ENCODE measurements at regions not wholly inside any gene's neighbourhood (a gene's known extent, or its start where the extent isn't known, plus 50 kb on each side); places are given as distances from the start of the nearest gene placed in this dataset.

- Mint-ChIP-seq H3K4me1 (ENCODE audit: low read depth) (no peaks in the 10 kb centered on the region), H3K9me3 (no peaks in the 10 kb centered on the region), H3K27me3 (peaks cover 11% of the 10 kb centered on the region), H3K27ac (no peak overlapping the region), H3K4me3 (no peak overlapping the region), H3K36me3 (ENCODE audit: low read depth) (no peaks in the 10 kb centered on the region)
- ATAC-seq (ENCODE audit: poor library complexity) (no peak), DNase-seq (no peak)
- Histone ChIP-seq H3K9me3 (ENCODE audit: control insufficient read depth in 1 of 2, insufficient read depth in 1 of 2, low read length in 2 of 2) (peaks cover 0 to 3% of the 10 kb centered on the region in 2 experiments), H3K36me3 (ENCODE audit: insufficient read depth, low read length) (no peaks in the 10 kb centered on the region), H3K27me3 (ENCODE audit: control insufficient read depth in 1 of 2, insufficient read depth in 2 of 2, low read length in 2 of 2) (no peaks in the 10 kb centered on the region), H3K4me3 (ENCODE audit: low read length) (no peak overlapping the region), H3K27ac (ENCODE audit: low read depth in 1 of 2, low read length in 2 of 2) (no peak overlapping the region), H3K4me1 (ENCODE audit: insufficient read depth, low read length) (no peaks in the 10 kb centered on the region)
- CTCF ChIA-PET, result no interaction called here
- TF ChIP-seq, protein P1, sequence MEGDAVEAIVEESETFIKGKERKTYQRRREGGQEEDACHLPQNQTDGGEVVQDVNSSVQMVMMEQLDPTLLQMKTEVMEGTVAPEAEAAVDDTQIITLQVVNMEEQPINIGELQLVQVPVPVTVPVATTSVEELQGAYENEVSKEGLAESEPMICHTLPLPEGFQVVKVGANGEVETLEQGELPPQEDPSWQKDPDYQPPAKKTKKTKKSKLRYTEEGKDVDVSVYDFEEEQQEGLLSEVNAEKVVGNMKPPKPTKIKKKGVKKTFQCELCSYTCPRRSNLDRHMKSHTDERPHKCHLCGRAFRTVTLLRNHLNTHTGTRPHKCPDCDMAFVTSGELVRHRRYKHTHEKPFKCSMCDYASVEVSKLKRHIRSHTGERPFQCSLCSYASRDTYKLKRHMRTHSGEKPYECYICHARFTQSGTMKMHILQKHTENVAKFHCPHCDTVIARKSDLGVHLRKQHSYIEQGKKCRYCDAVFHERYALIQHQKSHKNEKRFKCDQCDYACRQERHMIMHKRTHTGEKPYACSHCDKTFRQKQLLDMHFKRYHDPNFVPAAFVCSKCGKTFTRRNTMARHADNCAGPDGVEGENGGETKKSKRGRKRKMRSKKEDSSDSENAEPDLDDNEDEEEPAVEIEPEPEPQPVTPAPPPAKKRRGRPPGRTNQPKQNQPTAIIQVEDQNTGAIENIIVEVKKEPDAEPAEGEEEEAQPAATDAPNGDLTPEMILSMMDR (IDR thresholded peaks at IDR 0.05), result no peak
- POLR2A ChIA-PET, result no interaction called here
- intact Hi-C loops (cut with DNase I, micrococcal nuclease), result no loop called here
Observed at GRCh38 chr5:98638701-98639100, 134.8 kb upstream of the RGMB start.

DNA sequence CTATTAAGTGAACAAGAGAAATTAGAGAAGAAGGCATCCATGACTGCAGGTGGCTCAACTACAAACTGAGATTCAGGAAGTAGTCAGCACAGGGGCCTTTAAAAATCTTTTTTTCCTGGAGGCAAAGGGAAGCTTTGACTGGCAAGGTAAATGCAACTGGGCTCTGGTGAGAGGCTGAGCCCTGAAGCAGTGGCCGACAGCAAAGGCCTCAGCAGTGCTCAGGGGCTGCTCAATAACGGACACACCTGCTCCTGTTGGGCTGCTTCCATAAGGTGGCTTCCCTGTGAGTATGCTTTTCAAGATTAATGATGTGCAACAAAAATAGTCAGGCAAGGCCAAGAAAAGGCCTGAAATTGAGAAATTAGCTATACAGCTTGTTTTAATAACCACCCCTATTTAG is 134.2 kb upstream of the RGMB start:
- intact Hi-C loops (cut with DNase I, micrococcal nuclease), result no loop called here
- TF ChIP-seq, protein P1 (IDR thresholded peaks at IDR 0.05), result no peak

DNA sequence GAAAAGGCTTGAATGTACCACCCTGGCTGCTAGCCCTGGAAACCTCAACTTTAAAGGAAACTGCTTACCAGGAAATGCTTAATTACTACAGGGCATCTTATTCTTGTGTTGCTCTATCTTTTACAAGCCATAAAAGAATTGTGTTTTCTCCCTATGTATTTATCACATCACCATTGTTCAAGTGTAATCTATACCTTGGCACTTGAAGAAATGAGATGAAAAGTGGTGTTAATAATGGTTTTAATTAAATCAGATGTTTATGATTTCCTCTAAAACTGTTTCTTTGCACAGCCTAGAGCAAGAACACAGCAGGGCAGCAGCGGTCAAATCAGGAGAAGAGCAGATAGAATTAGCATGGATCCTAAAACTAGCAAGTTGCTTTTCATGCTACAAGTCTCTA is 131.8 kb upstream of the RGMB start:
- TF ChIP-seq, protein P1 (IDR thresholded peaks at IDR 0.05), result no peak
- Histone ChIP-seq H3K4me3 (ENCODE audit: low read length) (no peak overlapping the region), H3K9me3 (ENCODE audit: control insufficient read depth in 1 of 2, insufficient read depth in 1 of 2, low read length in 2 of 2) (peaks cover 0 to 3% of the 10 kb centered on the region in 2 experiments), H3K27ac (ENCODE audit: low read depth in 1 of 2, low read length in 2 of 2) (no peak overlapping the region), H3K4me1 (ENCODE audit: insufficient read depth, low read length) (no peaks in the 10 kb centered on the region), H3K36me3 (ENCODE audit: insufficient read depth, low read length) (no peaks in the 10 kb centered on the region), H3K27me3 (ENCODE audit: control insufficient read depth in 1 of 2, insufficient read depth in 2 of 2, low read length in 2 of 2) (no peaks in the 10 kb centered on the region)
- intact Hi-C loops (cut with DNase I, micrococcal nuclease), result no loop called here
- H3K27me3 Mint-ChIP-seq, result peaks cover 5% of the 10 kb centered on the region
- H3K4me1 Mint-ChIP-seq (ENCODE audit: low read depth), result no peaks in the 10 kb centered on the region
- DNase-seq, result no peak
- H3K4me3 Mint-ChIP-seq, result no peak overlapping the region
- H3K27ac Mint-ChIP-seq, result no peak overlapping the region
- POLR2A ChIA-PET, result no interaction called here
- CTCF ChIA-PET, result interaction anchor here (0.7 kb wide), 1 partner anchor 123 kb away, joined by 4 read pairs; no protein-coding TSS in a partner anchor
- H3K9me3 Mint-ChIP-seq, result no peaks in the 10 kb centered on the region
- H3K36me3 Mint-ChIP-seq (ENCODE audit: low read depth), result no peaks in the 10 kb centered on the region
- ATAC-seq (ENCODE audit: poor library complexity), result no peak

More for the DNA sequence above, 134.2 kb upstream of the RGMB start:
- H3K4me3 ChIP-seq (ENCODE audit: low read length), result no peak overlapping the region
- H3K27me3 ChIP-seq (ENCODE audit: control insufficient read depth in 1 of 2, insufficient read depth in 2 of 2, low read length in 2 of 2), result no peaks in the 10 kb centered on the region
- Mint-ChIP-seq H3K36me3 (ENCODE audit: low read depth) (no peaks in the 10 kb centered on the region), H3K27me3 (peaks cover 11% of the 10 kb centered on the region), H3K4me3 (no peak overlapping the region), H3K4me1 (ENCODE audit: low read depth) (no peaks in the 10 kb centered on the region), H3K27ac (no peak overlapping the region), H3K9me3 (no peaks in the 10 kb centered on the region)
- H3K4me1 ChIP-seq (ENCODE audit: insufficient read depth, low read length), result no peaks in the 10 kb centered on the region
- H3K27ac ChIP-seq (ENCODE audit: low read depth in 1 of 2, low read length in 2 of 2), result no peak overlapping the region
- ChIA-PET POLR2A (no interaction called here), CTCF (no interaction called here)
- H3K36me3 ChIP-seq (ENCODE audit: insufficient read depth, low read length), result no peaks in the 10 kb centered on the region
- peaks cover 0 to 3% of the 10 kb centered on the region in 2 experiments for H3K9me3 ChIP-seq (ENCODE audit: control insufficient read depth in 1 of 2, insufficient read depth in 1 of 2, low read length in 2 of 2)
- no peak for ATAC-seq (ENCODE audit: poor library complexity)
- DNase-seq, result no peak
